Epithelial cell of esophagus (primary cell): ENCODE measurements at regions not wholly inside any gene's neighbourhood (a gene's known extent, or its start where the extent isn't known, plus 50 kb on each side); places are given as distances from the start of the nearest gene placed in this dataset.

Source experiments
- DNase-seq: peaks from one replicate; pipeline ENCODE4 v3.0.0; 2010; ENCODE audit warnings: low read depth
- H3K4me3 ChIP-seq: 2 replicates; pipeline ENCODE4 v1.5.1; 2011; ENCODE audit warnings: mild to moderate bottlenecking, low read length, control low read depth
- CTCF ChIP-seq: IDR thresholded peaks from 2 replicates; pipeline ENCODE4 v1.5.1; 2011; ENCODE audit warnings: low read depth, mild to moderate bottlenecking, low read length, control low read depth, inconsistent platforms; ENCODE audit not compliant: insufficient read depth; ENCODE audit errors: missing control alignments

- DNase-seq = no peak
- no peak overlapping the region for H3K4me3 ChIP-seq
- TF ChIP-seq CTCF = no peak
Measured at GRCh38 chr16:19940195-19940594, 55.5 kb upstream of the GPRC5B start.

DNA sequence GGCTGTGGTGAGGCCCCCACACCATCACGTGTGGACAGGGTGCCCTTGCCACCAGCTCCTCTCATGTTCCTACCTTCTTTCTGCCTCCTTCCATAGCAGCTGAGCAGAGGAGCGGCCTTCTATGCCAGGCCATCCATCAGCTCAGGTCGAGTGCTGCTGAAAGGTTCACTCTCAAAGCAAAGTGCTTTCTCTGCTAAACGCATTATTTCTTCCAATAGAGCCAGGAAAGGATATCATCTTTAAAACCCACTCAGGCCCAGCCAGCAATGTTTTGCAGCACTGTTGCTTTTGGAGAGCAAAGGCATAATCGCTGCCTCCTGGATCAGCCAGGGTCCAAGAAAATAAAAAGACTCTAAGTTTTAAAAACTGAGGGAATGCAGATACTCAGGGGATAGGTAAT, 54.9 kb upstream of the GPRC5B start:
- no peak overlapping the region for H3K4me3 ChIP-seq
- no peak for DNase-seq
- no peak for TF ChIP-seq CTCF

GRCh38 chr16:19938536-19938935, 53.9 kb upstream of the GPRC5B start:
- no peak for TF ChIP-seq CTCF
- no peak overlapping the region for H3K4me3 ChIP-seq
- no peak for DNase-seq

DNA sequence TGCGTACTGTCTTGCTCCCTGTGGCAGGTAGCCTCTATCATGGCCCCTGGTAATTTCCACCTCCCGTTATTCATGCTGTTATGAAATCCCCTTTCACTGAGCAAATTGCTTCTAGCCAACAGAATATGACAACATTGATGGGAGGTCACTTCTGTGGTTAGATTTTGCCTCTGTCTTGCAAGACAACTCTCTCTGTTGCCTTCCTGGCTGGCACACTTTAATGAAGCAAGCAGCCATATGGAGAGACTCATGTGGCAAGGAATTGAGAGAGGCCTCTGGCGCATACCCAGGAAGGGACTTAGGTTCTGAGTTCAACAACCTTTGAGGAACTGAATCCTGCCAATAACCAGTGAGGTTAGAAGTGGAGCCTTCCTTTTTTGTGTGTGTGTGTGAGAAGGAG, 51.8 kb upstream of the GPRC5B start:
- TF ChIP-seq CTCF = no peak
- no peak for DNase-seq
- no peak overlapping the region for H3K4me3 ChIP-seq

DNA sequence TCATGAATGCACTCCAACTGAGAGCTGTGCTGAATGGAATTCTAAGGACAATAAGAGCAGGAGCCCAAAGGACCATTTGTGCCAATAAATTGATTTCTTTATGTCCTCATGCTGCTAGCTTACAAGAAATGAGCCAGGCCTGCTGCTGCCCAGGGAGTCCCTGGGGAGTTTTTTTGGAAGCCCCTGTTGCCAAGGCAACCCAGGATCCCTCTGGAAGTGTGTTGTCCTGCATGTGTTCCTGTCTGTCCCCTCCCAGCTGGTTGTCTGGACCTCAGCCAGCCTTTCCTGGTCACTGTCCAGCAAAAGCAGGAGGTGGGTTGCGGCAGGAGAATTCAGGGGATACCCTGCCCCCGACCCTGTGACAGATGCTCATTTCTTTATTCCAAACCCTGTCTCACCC, 51.0 kb upstream of the GPRC5B start:
- no peak for DNase-seq
- no peak for TF ChIP-seq CTCF
- no peak overlapping the region for H3K4me3 ChIP-seq
